Mucosa of descending colon (tissue), 3 donors: ENCODE measurements at regions not wholly inside any gene's neighbourhood (a gene's known extent, or its start where the extent isn't known, plus 50 kb on each side); places are given as distances from the start of the nearest gene placed in this dataset.
"Not testable (repeated sequence)": the region's sequence is repeated elsewhere in the genome, so short reads cannot be mapped to it uniquely, and the experiment has no call there.

Experiments
- ATAC-seq: fragments of 200-7000 bp; cut with Tn5 transposase; one replicate; pipeline ENCODE4 v1.9.1; 2020; ENCODE audit warnings: mild to moderate bottlenecking, moderate library complexity
- DNase-seq, 3 donors: peaks; one replicate each; pipeline ENCODE4 v3.0.0-alpha.2; 2020
- H3K36me3 ChIP-seq: fragments of 200-600 bp; one replicate; pipeline ENCODE4 v1.8.0; 2021; ENCODE audit warnings: low read depth, mild to moderate bottlenecking
- H3K4me1 ChIP-seq: fragments of 200-600 bp; one replicate; pipeline ENCODE4 v1.8.0; 2021; ENCODE audit warnings: low read depth, mild to moderate bottlenecking
- H3K4me3 ChIP-seq: fragments of 200-600 bp; one replicate; pipeline ENCODE4 v1.8.0; 2021; ENCODE audit warnings: mild to moderate bottlenecking
- H3K9me3 ChIP-seq: fragments of 200-600 bp; one replicate; pipeline ENCODE4 v1.8.0; 2021; ENCODE audit warnings: mild to moderate bottlenecking
- intact Hi-C, 2 donors: fragments of 100-400 bp; cut with DNase I in 1 of 2; cut with micrococcal nuclease in 1 of 2; formaldehyde crosslinking; loops; one replicate each; pipeline versions ENCODE4 v1.11.0 to v1.11.1; 2022; cut with DNase I, micrococcal nuclease
- TF ChIP-seq, protein P1 (sequence below): fragments of 200-600 bp; IDR thresholded peaks from one replicate; pipeline ENCODE4 v1.8.0; 2022; ENCODE audit warnings: antibody characterized with exemption, mild to moderate bottlenecking
- donor health status: DM: no; HTN: no; CAD: no; lungs with moderate emphysema.
- donor health status: DM: no; HTN: no; CAD: no.
- donor health status: DM: no; HTN: yes; CAD: no.

GRCh38 chr4:170386511-170386910 is 296.8 kb upstream of the AADAT start:
- TF ChIP-seq, protein P1, sequence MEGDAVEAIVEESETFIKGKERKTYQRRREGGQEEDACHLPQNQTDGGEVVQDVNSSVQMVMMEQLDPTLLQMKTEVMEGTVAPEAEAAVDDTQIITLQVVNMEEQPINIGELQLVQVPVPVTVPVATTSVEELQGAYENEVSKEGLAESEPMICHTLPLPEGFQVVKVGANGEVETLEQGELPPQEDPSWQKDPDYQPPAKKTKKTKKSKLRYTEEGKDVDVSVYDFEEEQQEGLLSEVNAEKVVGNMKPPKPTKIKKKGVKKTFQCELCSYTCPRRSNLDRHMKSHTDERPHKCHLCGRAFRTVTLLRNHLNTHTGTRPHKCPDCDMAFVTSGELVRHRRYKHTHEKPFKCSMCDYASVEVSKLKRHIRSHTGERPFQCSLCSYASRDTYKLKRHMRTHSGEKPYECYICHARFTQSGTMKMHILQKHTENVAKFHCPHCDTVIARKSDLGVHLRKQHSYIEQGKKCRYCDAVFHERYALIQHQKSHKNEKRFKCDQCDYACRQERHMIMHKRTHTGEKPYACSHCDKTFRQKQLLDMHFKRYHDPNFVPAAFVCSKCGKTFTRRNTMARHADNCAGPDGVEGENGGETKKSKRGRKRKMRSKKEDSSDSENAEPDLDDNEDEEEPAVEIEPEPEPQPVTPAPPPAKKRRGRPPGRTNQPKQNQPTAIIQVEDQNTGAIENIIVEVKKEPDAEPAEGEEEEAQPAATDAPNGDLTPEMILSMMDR = no peak
- Histone ChIP-seq H3K4me1 (no peaks in the 10 kb centered on the region), H3K36me3 (no peaks in the 10 kb centered on the region), H3K4me3 (no peak overlapping the region), H3K9me3 (no peaks in the 10 kb centered on the region)
- intact Hi-C loops = no loop called here
- DNase-seq (no peak), ATAC-seq (no peak)

GRCh38 chr4:170374770-170375169 is 285.0 kb upstream of the AADAT start:
- Histone ChIP-seq H3K4me1 (no peaks in the 10 kb centered on the region), H3K4me3 (no peak overlapping the region), H3K9me3 (peaks cover 3% of the 10 kb centered on the region), H3K36me3 (no peaks in the 10 kb centered on the region)
- intact Hi-C loops = loop anchor here in 1 of 2 donors (10.0 kb wide), 1 partner anchor 120 kb away; no protein-coding TSS in a partner anchor
- DNase-seq (peak in 2 of 3 donors; percentile 33 to 47), ATAC-seq (peak; percentile 99)
- TF ChIP-seq, protein P1 = peak; percentile 36

GRCh38 chr4:170348945-170349344 is 259.2 kb upstream of the AADAT start:
- DNase-seq (no peak), ATAC-seq (no peak)
- H3K9me3 ChIP-seq = no peaks in the 10 kb centered on the region
- no peaks in the 10 kb centered on the region for H3K4me1 ChIP-seq
- TF ChIP-seq, protein P1 = no peak
- intact Hi-C loops = no loop called here
- H3K4me3 ChIP-seq = no peak overlapping the region
- H3K36me3 ChIP-seq = no peaks in the 10 kb centered on the region

DNA sequence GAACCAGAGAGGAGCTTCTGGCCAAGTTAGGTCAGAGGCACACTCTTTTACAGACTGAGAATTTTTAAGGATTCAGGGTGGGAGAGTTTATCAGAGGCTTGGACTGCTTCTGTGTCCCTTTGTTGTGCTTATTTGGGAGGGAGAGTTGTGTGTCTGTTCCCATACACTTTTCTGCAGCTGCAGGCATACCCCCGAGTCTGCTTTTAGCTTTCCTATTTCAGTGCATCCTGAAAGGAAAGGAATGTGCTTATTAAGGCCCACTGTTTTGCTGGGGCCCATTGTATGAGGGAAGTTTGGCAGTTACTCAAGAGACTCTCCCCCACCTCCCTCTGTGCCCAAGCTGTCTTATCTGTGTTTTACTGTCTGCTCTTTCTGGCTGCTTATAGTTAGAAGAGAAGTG is 257.4 kb upstream of the AADAT start:
- ATAC-seq, intact Hi-C loops, H3K9me3 ChIP-seq, H3K4me3 ChIP-seq, DNase-seq, H3K36me3 ChIP-seq, H3K4me1 ChIP-seq: not testable (repeated sequence)

- no peak for DNase-seq
- H3K4me1 ChIP-seq = no peaks in the 10 kb centered on the region
- ATAC-seq = no peak
- H3K9me3 ChIP-seq = no peaks in the 10 kb centered on the region
- intact Hi-C loops = no loop called here
- no peak overlapping the region for H3K4me3 ChIP-seq
- no peaks in the 10 kb centered on the region for H3K36me3 ChIP-seq
- TF ChIP-seq, protein P1 = no peak
These were observed 249.8 kb upstream of the AADAT start for GRCh38 chr4:170339522-170339921.

- Histone ChIP-seq H3K36me3 (no peaks in the 10 kb centered on the region), H3K4me1 (no peaks in the 10 kb centered on the region), H3K4me3 (no peak overlapping the region), H3K9me3 (no peaks in the 10 kb centered on the region)
- intact Hi-C loops = no loop called here
- TF ChIP-seq, protein P1 = no peak
- DNase-seq (no peak), ATAC-seq (no peak)
These were observed 246.6 kb upstream of the AADAT start for GRCh38 chr4:170336238-170336775.
